IPS-18a (cell line): ENCODE measurements at regions not wholly inside any gene's neighbourhood (a gene's known extent, or its start where the extent isn't known, plus 50 kb on each side); places are given as distances from the start of the nearest gene placed in this dataset.

ENCODE experiments used
- H3K27ac ChIP-seq: one replicate; pipeline ENCODE4 v1.5.1; 2013; ENCODE audit warnings: low read length
- H3K27me3 ChIP-seq: one replicate; pipeline ENCODE4 v1.6.1; 2013; ENCODE audit warnings: mild to moderate bottlenecking, low read length; ENCODE audit not compliant: control insufficient read depth, insufficient read depth
- H3K36me3 ChIP-seq: one replicate; pipeline ENCODE4 v1.6.1; 2013; ENCODE audit warnings: low read depth, low read length; ENCODE audit not compliant: control insufficient read depth
- H3K4me1 ChIP-seq: one replicate; pipeline ENCODE4 v1.6.1; 2013; ENCODE audit warnings: low read depth, low read length; ENCODE audit not compliant: control insufficient read depth
- H3K4me3 ChIP-seq: one replicate; pipeline ENCODE4 v1.5.1; 2013; ENCODE audit warnings: low read length
- H3K9ac ChIP-seq: one replicate; pipeline ENCODE4 v1.6.1; 2013; ENCODE audit warnings: mild to moderate bottlenecking, low read length, moderate library complexity
- H3K9me3 ChIP-seq: one replicate; pipeline ENCODE4 v1.6.1; 2013; ENCODE audit warnings: low read depth, low read length; ENCODE audit not compliant: control insufficient read depth

DNA sequence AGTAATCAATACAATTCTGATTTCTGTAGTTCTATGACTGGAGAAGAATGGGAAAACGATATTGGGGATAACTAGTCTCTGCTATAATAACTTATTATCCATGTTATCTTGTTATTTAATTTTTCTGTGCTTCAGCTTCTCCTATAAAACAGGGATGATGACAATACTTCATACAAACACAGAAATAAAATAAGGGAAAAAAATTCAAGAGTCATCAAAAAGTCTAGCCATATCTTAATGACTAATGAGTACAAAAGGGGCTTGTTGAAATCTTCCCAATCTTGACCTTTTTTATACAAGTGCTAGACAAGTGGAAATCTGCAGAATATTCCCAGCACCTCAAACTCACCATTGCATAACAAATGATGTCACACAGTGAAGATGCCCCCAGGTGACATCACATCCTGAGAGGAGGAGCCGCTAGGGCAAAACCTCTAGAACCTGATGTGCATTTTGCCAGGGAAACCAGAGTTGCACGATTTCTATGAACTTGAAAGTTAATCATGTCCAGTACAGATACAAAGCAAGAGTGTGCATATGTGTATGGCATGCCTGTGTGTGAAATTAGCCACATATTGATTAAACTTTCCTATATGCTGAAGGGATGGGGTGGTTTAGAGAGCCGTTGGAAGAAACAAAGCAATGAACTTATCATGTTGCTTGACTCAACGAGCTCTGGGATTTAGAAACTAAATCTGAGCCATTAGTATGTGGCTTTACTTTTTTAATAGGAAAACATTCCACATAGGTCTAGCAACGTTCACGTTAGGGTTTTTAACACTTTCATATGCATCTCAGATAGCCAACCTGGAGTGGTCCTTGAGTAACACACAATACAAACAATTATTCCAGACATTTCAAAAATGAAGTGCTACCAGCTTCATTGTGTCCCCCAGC is 278.9 kb downstream of the SLC4A3 start:
- H3K36me3 ChIP-seq: no peaks in the 10 kb centered on the region
- no peaks in the 10 kb centered on the region for H3K27me3 ChIP-seq
- no peak overlapping the region for H3K4me3 ChIP-seq
- no peak overlapping the region for H3K9ac ChIP-seq
- no peak overlapping the region for H3K27ac ChIP-seq
- no peaks in the 10 kb centered on the region for H3K9me3 ChIP-seq
- H3K4me1 ChIP-seq: peaks cover 7% of the 10 kb centered on the region

DNA sequence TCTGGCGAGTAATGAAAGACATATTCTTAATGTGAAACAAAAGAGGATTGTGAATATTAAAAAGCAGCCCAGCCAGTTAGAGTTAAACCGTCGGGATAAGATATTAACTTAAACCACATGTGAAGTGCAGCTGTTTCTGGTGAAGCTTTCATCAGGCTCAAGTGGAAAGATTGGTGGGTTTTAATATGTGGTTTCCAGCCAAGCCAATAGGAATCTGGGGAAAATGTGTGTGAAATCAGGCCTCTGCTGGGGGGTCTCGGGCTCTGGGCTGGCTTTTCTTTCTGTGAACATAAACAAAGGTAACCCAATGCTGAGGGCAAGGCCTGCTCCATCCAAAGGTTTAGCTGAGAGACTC is 279.6 kb downstream of the SLC4A3 start:
- peaks cover 7% of the 10 kb centered on the region for H3K4me1 ChIP-seq
- H3K9ac ChIP-seq: no peak overlapping the region
- H3K36me3 ChIP-seq: no peaks in the 10 kb centered on the region
- no peaks in the 10 kb centered on the region for H3K9me3 ChIP-seq
- H3K27me3 ChIP-seq: no peaks in the 10 kb centered on the region
- no peak overlapping the region for H3K27ac ChIP-seq
- no peak overlapping the region for H3K4me3 ChIP-seq

DNA sequence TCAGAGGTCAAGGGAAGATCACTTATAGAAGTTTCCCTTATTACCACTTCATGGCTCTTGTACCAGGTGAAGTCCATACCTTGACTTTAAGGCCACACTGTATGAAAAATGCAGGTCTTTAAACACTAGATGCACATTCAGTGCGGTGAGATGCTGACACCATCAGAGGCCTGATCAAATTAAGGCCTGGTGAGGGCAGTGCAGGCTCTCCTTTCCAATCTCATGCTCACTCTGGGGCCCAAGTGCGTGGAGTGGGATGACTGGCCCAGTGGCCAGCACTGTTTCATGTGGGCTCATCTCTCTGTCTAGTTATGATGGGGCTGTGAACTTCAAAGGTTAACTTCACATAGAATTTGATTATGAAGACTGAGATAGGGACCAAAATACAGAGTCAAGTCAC is 281.1 kb downstream of the SLC4A3 start:
- no peaks in the 10 kb centered on the region for H3K4me1 ChIP-seq
- no peak overlapping the region for H3K4me3 ChIP-seq
- no peak overlapping the region for H3K9ac ChIP-seq
- no peaks in the 10 kb centered on the region for H3K9me3 ChIP-seq
- H3K27ac ChIP-seq: no peak overlapping the region
- H3K36me3 ChIP-seq: no peaks in the 10 kb centered on the region
- no peaks in the 10 kb centered on the region for H3K27me3 ChIP-seq

DNA sequence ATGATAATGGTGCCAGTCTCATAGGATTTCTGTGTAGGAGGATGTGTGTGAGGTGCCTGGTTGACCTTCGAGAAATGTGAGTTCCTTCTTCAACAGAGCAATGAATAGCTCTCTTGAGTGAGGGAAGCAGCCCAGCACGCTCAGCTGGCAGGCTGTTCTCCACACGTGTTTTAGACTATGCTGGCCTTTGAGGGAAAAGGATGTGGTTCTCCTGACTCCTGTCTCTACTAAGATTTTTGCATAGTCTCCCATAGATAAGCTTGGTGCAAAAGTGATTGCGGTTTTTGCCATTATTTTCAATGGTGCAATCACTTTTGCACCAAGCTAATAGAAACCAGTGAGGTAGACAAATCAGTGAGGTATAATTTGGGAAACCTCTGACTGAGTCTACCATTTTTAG is 284.1 kb downstream of the SLC4A3 start:
- no peaks in the 10 kb centered on the region for H3K27me3 ChIP-seq
- no peak overlapping the region for H3K27ac ChIP-seq

DNA sequence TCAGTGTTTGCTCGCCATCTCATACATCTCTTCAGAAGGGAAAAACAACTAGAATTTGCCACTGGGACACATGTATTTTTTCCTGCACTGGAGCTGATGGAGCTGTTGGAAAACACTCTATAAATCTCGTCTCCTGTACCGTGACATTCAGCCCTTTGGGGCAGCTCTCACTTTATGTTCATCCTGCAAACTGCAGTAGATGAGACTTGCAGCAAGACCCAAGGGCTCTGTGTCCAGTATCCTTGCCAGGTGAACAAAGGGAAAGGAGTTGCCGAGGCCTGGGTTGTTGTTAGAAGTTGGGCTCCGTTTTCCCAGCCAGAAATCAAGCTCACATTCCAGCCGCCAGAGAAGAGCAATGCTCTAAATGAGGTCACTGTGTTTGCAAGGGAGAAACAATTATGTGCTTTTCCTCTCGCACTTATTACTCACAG is 285.1 kb downstream of the SLC4A3 start:
- no peak overlapping the region for H3K9ac ChIP-seq

More for the DNA sequence above, 284.1 kb downstream of the SLC4A3 start:
- H3K36me3 ChIP-seq: no peaks in the 10 kb centered on the region
- H3K4me3 ChIP-seq: no peak overlapping the region
- H3K9me3 ChIP-seq: no peaks in the 10 kb centered on the region
- H3K4me1 ChIP-seq: no peaks in the 10 kb centered on the region
- no peak overlapping the region for H3K9ac ChIP-seq

DNA sequence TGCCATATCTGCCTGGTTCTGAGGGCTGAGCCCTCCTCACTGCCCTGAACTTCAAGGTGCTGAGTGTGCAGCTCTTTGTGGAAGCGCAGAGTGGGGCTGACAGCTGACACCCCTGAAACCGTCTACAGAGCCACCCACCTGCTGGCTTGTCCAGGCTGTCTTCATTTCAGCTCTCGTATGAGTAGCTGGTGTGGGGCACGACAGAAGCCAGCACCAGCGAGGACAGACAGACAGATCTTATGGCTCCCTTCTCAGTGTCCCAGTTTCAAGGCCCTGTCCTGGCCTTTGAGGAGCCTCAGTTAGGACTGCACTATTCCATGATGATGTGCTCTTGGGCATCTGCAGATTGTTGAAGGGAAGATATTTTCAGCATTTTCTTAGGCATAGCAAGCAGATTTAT is 287.1 kb downstream of the SLC4A3 start:
- H3K9me3 ChIP-seq: no peaks in the 10 kb centered on the region
- no peak overlapping the region for H3K4me3 ChIP-seq
- no peaks in the 10 kb centered on the region for H3K4me1 ChIP-seq
- H3K27ac ChIP-seq: no peak overlapping the region
- no peaks in the 10 kb centered on the region for H3K27me3 ChIP-seq
- H3K9ac ChIP-seq: no peak overlapping the region
- no peaks in the 10 kb centered on the region for H3K36me3 ChIP-seq

More for the DNA sequence above, 285.1 kb downstream of the SLC4A3 start:
- no peak overlapping the region for H3K27ac ChIP-seq
- H3K4me1 ChIP-seq: no peaks in the 10 kb centered on the region
- no peaks in the 10 kb centered on the region for H3K36me3 ChIP-seq
- H3K9me3 ChIP-seq: no peaks in the 10 kb centered on the region
- no peaks in the 10 kb centered on the region for H3K27me3 ChIP-seq
- no peak overlapping the region for H3K4me3 ChIP-seq

DNA sequence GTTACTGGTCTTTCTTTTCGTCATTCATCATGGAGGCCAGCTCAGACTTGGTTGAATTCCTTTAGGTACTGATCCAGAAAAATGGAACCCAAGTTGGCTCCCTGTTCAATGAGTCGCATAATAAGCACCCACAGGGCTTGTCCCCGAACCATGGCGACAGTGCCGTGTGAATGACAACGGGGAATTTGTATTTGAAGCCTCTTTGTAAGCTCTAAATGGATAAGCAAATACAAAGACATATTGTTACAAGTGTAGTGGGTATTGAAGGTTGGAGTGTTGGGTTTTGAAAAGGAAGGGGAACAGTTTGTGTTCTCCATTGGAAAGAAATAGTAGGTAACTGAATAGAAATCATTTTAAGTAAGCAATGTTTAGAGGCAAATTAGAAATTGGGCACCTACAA is 288.9 kb downstream of the SLC4A3 start:
- Histone ChIP-seq H3K4me3 (no peak overlapping the region), H3K27ac (no peak overlapping the region), H3K9ac (no peak overlapping the region), H3K27me3 (no peaks in the 10 kb centered on the region), H3K36me3 (no peaks in the 10 kb centered on the region), H3K9me3 (no peaks in the 10 kb centered on the region), H3K4me1 (no peaks in the 10 kb centered on the region)

DNA sequence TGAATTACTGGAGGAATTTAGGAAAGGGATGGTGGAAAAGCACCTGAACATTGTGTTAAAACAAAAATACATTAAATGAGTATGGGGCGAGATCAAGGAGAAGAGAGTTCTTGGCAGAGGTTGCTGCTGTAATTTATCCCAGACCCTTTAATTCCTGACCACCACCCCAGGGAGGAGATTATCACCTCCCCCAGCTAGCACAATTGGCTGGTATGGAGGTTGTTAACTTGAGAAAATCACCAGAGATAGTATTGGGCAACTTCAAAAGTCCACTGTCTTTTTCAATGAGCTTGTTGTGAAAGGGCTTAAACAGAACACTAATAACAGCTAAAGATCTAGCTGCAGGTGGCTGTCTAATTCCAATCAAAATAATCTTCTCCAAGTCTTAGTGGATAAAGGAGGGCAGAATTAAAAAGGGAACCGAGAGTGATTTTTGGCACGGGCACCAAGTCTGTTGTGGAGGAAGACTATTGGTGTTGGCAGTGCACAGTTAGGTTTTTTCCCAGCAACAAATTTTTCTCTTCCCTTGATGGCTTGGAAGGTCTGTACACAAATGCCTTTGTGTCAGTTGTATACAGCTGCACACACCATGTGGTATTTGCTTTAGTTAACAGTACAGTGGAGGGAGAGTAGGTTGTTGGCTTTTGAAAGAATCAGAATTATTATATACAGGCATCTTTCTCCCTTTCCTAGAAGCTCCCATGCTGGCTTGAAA is 289.5 kb downstream of the SLC4A3 start:
- Histone ChIP-seq H3K27ac (no peak overlapping the region), H3K9me3 (no peaks in the 10 kb centered on the region), H3K4me3 (no peak overlapping the region), H3K4me1 (no peaks in the 10 kb centered on the region), H3K36me3 (no peaks in the 10 kb centered on the region), H3K9ac (no peak overlapping the region), H3K27me3 (no peaks in the 10 kb centered on the region)

DNA sequence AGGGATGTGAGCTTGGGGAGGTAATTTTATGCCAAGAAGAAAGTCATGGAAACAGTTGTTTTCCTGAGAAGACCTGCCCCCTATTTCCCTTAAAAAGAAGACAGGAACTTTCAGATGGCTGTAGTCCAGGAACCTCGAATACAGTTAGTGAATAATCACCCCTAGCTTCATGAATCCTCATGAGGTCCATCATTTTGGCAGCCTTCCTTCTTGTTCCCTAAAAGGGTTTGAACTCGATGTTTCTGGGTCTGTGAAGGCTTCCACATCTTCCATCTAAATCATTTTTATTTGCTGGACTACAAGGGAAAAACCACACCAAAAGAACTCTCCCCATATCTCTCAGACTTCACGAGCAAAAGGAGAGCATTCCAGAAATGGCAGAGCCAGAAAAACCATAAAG is 290.8 kb downstream of the SLC4A3 start:
- H3K4me3 ChIP-seq: no peak overlapping the region
- no peaks in the 10 kb centered on the region for H3K36me3 ChIP-seq
- H3K9ac ChIP-seq: no peak overlapping the region
- H3K9me3 ChIP-seq: no peaks in the 10 kb centered on the region
- no peaks in the 10 kb centered on the region for H3K4me1 ChIP-seq
- H3K27ac ChIP-seq: no peak overlapping the region
- no peaks in the 10 kb centered on the region for H3K27me3 ChIP-seq

DNA sequence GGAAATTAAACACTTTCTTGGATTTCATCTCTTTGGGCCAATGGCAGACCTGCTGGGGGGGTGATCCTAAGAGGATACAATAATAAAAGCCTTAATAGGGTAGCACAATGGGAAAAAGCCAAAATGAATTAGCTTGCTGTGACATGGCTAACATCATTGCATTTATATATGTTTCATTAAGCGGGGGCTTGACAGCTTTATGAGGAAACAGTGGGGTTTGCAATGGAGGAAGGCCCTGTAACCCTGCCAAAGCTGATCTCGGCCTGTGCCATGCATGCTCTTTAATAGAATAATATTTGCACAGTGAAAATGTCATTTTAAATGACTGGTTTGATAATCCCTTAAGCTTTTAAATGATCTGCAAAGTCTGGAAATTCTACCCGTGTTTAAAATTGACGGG is 291.5 kb downstream of the SLC4A3 start:
- Histone ChIP-seq H3K27ac (no peak overlapping the region), H3K4me1 (no peaks in the 10 kb centered on the region), H3K9ac (no peak overlapping the region), H3K4me3 (no peak overlapping the region), H3K27me3 (no peaks in the 10 kb centered on the region), H3K36me3 (no peaks in the 10 kb centered on the region), H3K9me3 (no peaks in the 10 kb centered on the region)

DNA sequence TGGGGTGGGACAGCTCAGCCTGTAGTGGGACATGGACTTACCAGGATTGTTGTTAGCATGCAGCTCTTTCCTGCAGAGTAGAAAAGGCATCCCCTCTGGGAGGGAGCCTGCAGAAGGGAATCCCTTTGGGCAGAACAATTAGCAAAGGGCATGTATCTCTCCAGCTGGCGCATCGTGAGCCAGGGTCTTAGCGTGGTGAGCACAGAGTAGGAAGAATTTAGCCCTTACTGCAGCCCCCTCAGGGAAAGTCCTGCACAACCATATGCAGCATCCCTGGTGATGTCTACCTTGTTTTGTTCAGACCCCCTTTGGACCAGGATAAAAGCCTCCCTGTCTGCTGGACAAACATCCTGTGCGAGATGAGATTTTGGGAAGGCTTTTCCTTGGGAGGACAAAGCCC is 292.1 kb downstream of the SLC4A3 start:
- Histone ChIP-seq H3K36me3 (no peaks in the 10 kb centered on the region), H3K27ac (no peak overlapping the region), H3K4me3 (no peak overlapping the region)

DNA sequence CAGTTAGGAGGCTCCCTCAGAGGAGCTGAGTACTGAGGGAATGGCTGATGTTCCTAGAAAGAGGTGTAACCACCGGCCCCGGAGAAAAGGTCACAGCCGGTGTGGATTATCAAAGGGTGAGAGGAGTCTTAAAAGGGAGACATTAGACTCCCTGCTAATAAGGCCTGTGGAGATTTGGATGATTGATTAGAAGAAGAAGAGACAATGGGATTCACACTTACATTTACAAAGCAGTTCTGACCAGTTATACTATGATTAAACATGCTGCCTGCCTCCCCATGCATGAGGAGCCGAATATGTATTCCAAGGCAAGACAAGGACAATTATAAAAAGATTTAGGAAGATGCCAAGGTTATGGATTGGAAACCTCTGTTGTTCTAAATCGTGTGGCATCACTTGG is 302.4 kb downstream of the SLC4A3 start:
- Histone ChIP-seq H3K27ac (no peak overlapping the region), H3K4me1 (no peaks in the 10 kb centered on the region), H3K4me3 (no peak overlapping the region), H3K9me3 (no peaks in the 10 kb centered on the region), H3K9ac (no peak overlapping the region), H3K36me3 (no peaks in the 10 kb centered on the region), H3K27me3 (no peaks in the 10 kb centered on the region)

More for the DNA sequence above, 292.1 kb downstream of the SLC4A3 start:
- Histone ChIP-seq H3K27me3 (no peaks in the 10 kb centered on the region), H3K9me3 (no peaks in the 10 kb centered on the region), H3K4me1 (no peaks in the 10 kb centered on the region), H3K9ac (no peak overlapping the region)
